OCI-LY7 (cell line): ENCODE measurements at regions not wholly inside any gene's neighbourhood (a gene's known extent, or its start where the extent isn't known, plus 50 kb on each side); places are given as distances from the start of the nearest gene placed in this dataset.

Experiments used
- CTCF ChIP-seq: fragments of 200-600 bp; sonication (generic); conservative IDR thresholded peaks from 2 replicates; pipeline ENCODE4 v1.5.1; 2014; ENCODE audit warnings: mild to moderate bottlenecking, antibody characterized with exemption, low read length, moderate library complexity, mixed read lengths
- EZH2phosphoT487 ChIP-seq: fragments of 200-600 bp; sonication (generic); IDR thresholded peaks from 2 replicates; pipeline ENCODE4 v1.6.1; 2018; ENCODE audit warnings: low read depth, borderline replicate concordance, mild to moderate bottlenecking, mixed run types, antibody characterized with exemption, low read length, moderate library complexity, mixed read lengths

GRCh38 chr2:226002438-226002837 lies 602.9 kb downstream of the NYAP2 start:
- TF ChIP-seq CTCF (no peak), EZH2phosphoT487 (no peak)
